H1 (cell line): ENCODE measurements at regions not wholly inside any gene's neighbourhood (a gene's known extent, or its start where the extent isn't known, plus 50 kb on each side); places are given as distances from the start of the nearest gene placed in this dataset.

ENCODE experiments used
- CTCF ChIA-PET: fragments of 300-600 bp; sonication (Branson Sonifier 250); formaldehyde crosslinking; loops from one replicate; lab custom pipeline; 2021; ENCODE audit not compliant: partially characterized antibody; lab: Charles Lee
- POLR2A ChIA-PET: fragments of 300-600 bp; sonication (Branson Sonifier 250); formaldehyde crosslinking; loops from one replicate; lab custom pipeline; 2021; ENCODE audit warnings: inconsistent platforms; ENCODE audit not compliant: partially characterized antibody; lab: Charles Lee
- DNase-seq, 2 experiments: peaks; one replicate each; pipeline versions ENCODE4 v3.0.0 to v3.0.0-alpha.2; 2010 to 2022; ENCODE audit warnings: low spot score in 2 of 2, low read depth in 1 of 2, mixed read lengths in 1 of 2
- FAIRE-seq: peaks from 2 replicates; lab custom pipeline; 2011; peaks lifted over from hg19 to GRCh38; lab: Jason Lieb, UNC
- H2AFZ ChIP-seq: 2 replicates; pipeline ENCODE4 v1.8.1; 2012; ENCODE audit warnings: low read length, inconsistent platforms
- H2AK5ac ChIP-seq: 2 replicates; pipeline ENCODE4 v1.6.1; 2013; ENCODE audit warnings: low read depth, low read length
- H2BK120ac ChIP-seq: replicated peaks from 2 replicates; pipeline ENCODE3; 2013; ENCODE audit warnings: low read depth, low read length, inconsistent platforms
- H2BK12ac ChIP-seq: 2 replicates; pipeline ENCODE4 v1.6.1; 2013; ENCODE audit warnings: low read depth, low read length
- H2BK15ac ChIP-seq: 2 replicates; pipeline ENCODE4 v1.6.1; 2013; ENCODE audit warnings: low read length
- H2BK20ac ChIP-seq: 2 replicates; pipeline ENCODE4 v1.6.1; 2013; ENCODE audit warnings: low read length
- H2BK5ac ChIP-seq: 2 replicates; pipeline ENCODE4 v1.6.1; 2013; ENCODE audit warnings: low read depth, low read length
- H3K14ac ChIP-seq: 2 replicates; pipeline ENCODE4 v1.6.1; 2013; ENCODE audit warnings: inconsistent platforms; ENCODE audit not compliant: insufficient read length
- H3K18ac ChIP-seq: 2 replicates; pipeline ENCODE4 v1.6.1; 2013; ENCODE audit warnings: low read length; ENCODE audit errors: extremely low read depth
- H3K23ac ChIP-seq: 2 replicates; pipeline ENCODE4 v1.6.1; 2013; ENCODE audit warnings: inconsistent platforms; ENCODE audit not compliant: insufficient read length
- H3K23me2 ChIP-seq: 2 replicates; pipeline ENCODE4 v1.6.1; 2013; ENCODE audit warnings: low read depth, low read length
- H3K27ac ChIP-seq: 2 replicates; pipeline ENCODE4 v1.6.1; 2011; ENCODE audit warnings: low read depth, low read length, inconsistent platforms
- H3K27me3 ChIP-seq, 4 experiments: replicated peaks in 1 of 4; 1 replicate in 1 of 4; 2 replicates in 3 of 4; pipeline versions ENCODE4 v1.6.1 to v1.8.1; 2011 to 2013; ENCODE audit warnings: low read length in 3 of 4, mild to moderate bottlenecking in 3 of 4, inconsistent platforms in 2 of 4, mixed read lengths in 2 of 4, moderate library complexity in 1 of 4; ENCODE audit not compliant: control insufficient read depth in 3 of 4, insufficient read depth in 3 of 4; ENCODE audit errors: extremely low read depth in 1 of 4
- H3K36me3 ChIP-seq, 4 experiments: 2 replicates each; pipeline versions ENCODE4 v1.6.1 to v1.8.1; 2011 to 2013; ENCODE audit warnings: mild to moderate bottlenecking in 4 of 4, low read length in 3 of 4, moderate library complexity in 2 of 4, control low read depth in 1 of 4, inconsistent platforms in 1 of 4; ENCODE audit not compliant: insufficient read depth in 4 of 4, control insufficient read depth in 2 of 4
- H3K4ac ChIP-seq: replicated peaks from 2 replicates; pipeline ENCODE3; 2013; ENCODE audit warnings: low read length, low read depth, mixed read lengths, inconsistent platforms; ENCODE audit not compliant: insufficient read length
- H3K4me1 ChIP-seq, 4 experiments: replicated peaks in 1 of 4; 1 replicate in 1 of 4; 2 replicates in 3 of 4; pipeline versions ENCODE4 v1.6.1 to v1.8.1; 2011 to 2013; ENCODE audit warnings: low read length in 3 of 4, inconsistent platforms in 2 of 4, mixed read lengths in 1 of 4; ENCODE audit not compliant: insufficient read depth in 4 of 4, control insufficient read depth in 3 of 4
- H3K4me2 ChIP-seq, 2 experiments: 2 replicates each; pipeline versions ENCODE4 v1.6.1 to v1.8.1; 2011 to 2013; ENCODE audit warnings: low read depth in 2 of 2, low read length in 2 of 2, control low read depth in 1 of 2, inconsistent platforms in 1 of 2, mild to moderate bottlenecking in 1 of 2; ENCODE audit not compliant: insufficient read depth in 1 of 2
- H3K4me3 ChIP-seq, 4 experiments: fragments of 200-600, 300-600 bp in 1 of 4; sonication (generic), shearing (Covaris generic), sonication (Bioruptor Twin) in 1 of 4; 2 replicates each; pipeline versions ENCODE4 v1.5.1 to v1.8.1; 2011 to 2016; ENCODE audit warnings: low read length in 4 of 4, low read depth in 3 of 4, control low read depth in 2 of 4, inconsistent platforms in 2 of 4, mild to moderate bottlenecking in 2 of 4, mixed read lengths in 1 of 4, moderate library complexity in 1 of 4; ENCODE audit not compliant: insufficient read depth in 2 of 4; ENCODE audit errors: extremely low read depth in 1 of 4
- H3K56ac ChIP-seq: replicated peaks from 2 replicates; pipeline ENCODE3; 2013; ENCODE audit warnings: low read depth, mild to moderate bottlenecking, mixed read lengths, low read length, inconsistent platforms; ENCODE audit not compliant: insufficient read length
- H3K79me1 ChIP-seq: 2 replicates; pipeline ENCODE4 v1.6.1; 2013; ENCODE audit warnings: low read depth, low read length, control low read depth
- H3K79me2 ChIP-seq, 2 experiments: 2 replicates each; pipeline versions ENCODE4 v1.6.1 to v1.8.1; 2012 to 2013; ENCODE audit warnings: low read length in 2 of 2, mild to moderate bottlenecking in 2 of 2, inconsistent platforms in 1 of 2; ENCODE audit not compliant: insufficient read depth in 2 of 2, control insufficient read depth in 1 of 2
- H3K9ac ChIP-seq, 4 experiments: replicated peaks in 1 of 4; 1 replicate in 1 of 4; 2 replicates in 3 of 4; pipeline versions ENCODE4 v1.6.1 to v1.8.1; 2011 to 2013; ENCODE audit warnings: low read depth in 3 of 4, low read length in 3 of 4, control low read depth in 2 of 4, mild to moderate bottlenecking in 2 of 4, moderate library complexity in 2 of 4, inconsistent platforms in 1 of 4; ENCODE audit errors: extremely low read depth in 1 of 4
- H3K9me3 ChIP-seq, 2 experiments: 2 replicates each; pipeline versions ENCODE4 v1.6.1 to v1.8.1; 2012 to 2013; ENCODE audit warnings: mild to moderate bottlenecking in 2 of 2, moderate library complexity in 2 of 2, control low read depth in 1 of 2, inconsistent platforms in 1 of 2, low read depth in 1 of 2, low read length in 1 of 2, mixed read lengths in 1 of 2; ENCODE audit not compliant: insufficient read depth in 2 of 2
- H4K20me1 ChIP-seq, 2 experiments: replicated peaks in 1 of 2; 2 replicates each; pipeline versions ENCODE3 to v1.8.1; 2011 to 2013; ENCODE audit warnings: inconsistent platforms in 2 of 2, low read length in 2 of 2, mild to moderate bottlenecking in 1 of 2; ENCODE audit not compliant: insufficient read depth in 2 of 2, control insufficient read depth in 1 of 2
- H4K5ac ChIP-seq: 2 replicates; pipeline ENCODE4 v1.6.1; 2013; ENCODE audit warnings: low read length, low read depth, mixed read lengths, inconsistent platforms; ENCODE audit not compliant: insufficient read length
- H4K8ac ChIP-seq: 2 replicates; pipeline ENCODE4 v1.8.0; 2013; ENCODE audit warnings: mild to moderate bottlenecking, moderate library complexity, low read length, inconsistent platforms; ENCODE audit not compliant: insufficient read depth; ENCODE audit errors: extremely low read depth
- H4K91ac ChIP-seq: replicated peaks from 2 replicates; pipeline ENCODE3; 2013; ENCODE audit warnings: low read length, mixed read lengths, inconsistent platforms; ENCODE audit not compliant: insufficient read length
- ASH2L ChIP-seq: fragments of 200-600, 300-600 bp; sonication (generic); IDR thresholded peaks from one replicate; pipeline ENCODE4 v1.7.1; 2017; ENCODE audit warnings: low read length
- CHD1 ChIP-seq: IDR thresholded peaks from 2 replicates; pipeline ENCODE4 v1.6.1; 2012; ENCODE audit warnings: low read depth, low read length, improper control_type of control experiment
- GTF2F1 ChIP-seq: IDR thresholded peaks from 2 replicates; pipeline ENCODE4 v1.6.1; 2012; ENCODE audit warnings: low read depth, low read length, improper control_type of control experiment, borderline replicate concordance
- WGBS, 2 experiments: shearing (Covaris generic) in 1 of 2; methylation state at CpG; one replicate each; pipeline versions ENCODE4 v1.1.6 to v1.1.7; 2013 to 2015; ENCODE audit warnings: low lambda C conversion rate in 2 of 2, mixed read lengths in 2 of 2, inconsistent platforms in 1 of 2, low coverage in 1 of 2, missing lambda C conversion rate in 1 of 2; ENCODE audit not compliant: insufficient replicate concordance in 2 of 2, insufficient coverage in 1 of 2, insufficient read length in 1 of 2; ENCODE audit errors: extremely low coverage in 1 of 2, missing lambda C conversion rate in 1 of 2; 5-methylcytosine and 5-hydroxymethylcytosine counted together

GRCh38 chr10:10096898-10097297, 920.8 kb upstream of the CELF2 start:
- H3K4me1 ChIP-seq: peaks cover 0 to 3% (median 0%) of the 10 kb centered on the region in 4 experiments; a peak in 2 of 7 replicates
- no peak overlapping the region for H2BK120ac ChIP-seq
- H4K91ac ChIP-seq: no peak overlapping the region
- H3K4ac ChIP-seq: no peak overlapping the region
- no peak overlapping the region for H3K4me3 ChIP-seq
- H3K14ac ChIP-seq: no peak overlapping the region
- H2BK5ac ChIP-seq: no peak overlapping the region
- DNase-seq (no peak), FAIRE-seq (no peak)
- H3K27ac ChIP-seq: no peak overlapping the region
- H4K20me1 ChIP-seq: no peaks in the 10 kb centered on the region
- POLR2A ChIA-PET: no interaction called here
- H3K36me3 ChIP-seq: no peaks in the 10 kb centered on the region
- no peaks in the 10 kb centered on the region for H3K27me3 ChIP-seq
- H3K23ac ChIP-seq: no peak overlapping the region
- no peak overlapping the region for H4K8ac ChIP-seq
- H3K79me2 ChIP-seq: no peaks in the 10 kb centered on the region
- H3K23me2 ChIP-seq: no peaks in the 10 kb centered on the region
- no peaks in the 10 kb centered on the region for H3K79me1 ChIP-seq
- H3K9ac ChIP-seq: no peak overlapping the region
- no peak overlapping the region for H3K4me2 ChIP-seq
- CTCF ChIA-PET: no interaction called here
- no peak overlapping the region for H4K5ac ChIP-seq
- H2AFZ ChIP-seq: no peak overlapping the region
- no peak overlapping the region for H3K18ac ChIP-seq
- no peak overlapping the region for H2BK15ac ChIP-seq
- no peak overlapping the region for H2BK12ac ChIP-seq
- H3K9me3 ChIP-seq: no peaks in the 10 kb centered on the region
- TF ChIP-seq ASH2L (no peak), CHD1 (no peak), GTF2F1 (no peak)
- no peak overlapping the region for H3K56ac ChIP-seq
- no peak overlapping the region for H2BK20ac ChIP-seq
- H2AK5ac ChIP-seq: no peak overlapping the region
- 90% methylated on average over 3 of the region's 3 CpGs; no CpG with 5 or more reads in 1 of the 2 experiments for WGBS, 2 experiments
